OCI-LY3 (cell line): ENCODE measurements at regions not wholly inside any gene's neighbourhood (a gene's known extent, or its start where the extent isn't known, plus 50 kb on each side); places are given as distances from the start of the nearest gene placed in this dataset.
"Not testable (repeated sequence)": the region's sequence is repeated elsewhere in the genome, so short reads cannot be mapped to it uniquely, and the experiment has no call there.

Source experiments
- H2AFZ ChIP-seq: fragments of 200-600, 300-600 bp; shearing (Covaris generic); 2 replicates; pipeline ENCODE4 v1.6.0; 2014; ENCODE audit warnings: antibody characterized with exemption, low read depth, low read length
- H3K27ac ChIP-seq: fragments of 200-600, 300-600 bp; sonication (generic); 2 replicates; pipeline ENCODE4 v1.5.1; 2014; ENCODE audit warnings: mild to moderate bottlenecking, low read length, moderate library complexity, mixed read lengths
- H3K27me3 ChIP-seq: fragments of 200-600, 300-600 bp; sonication (generic); 2 replicates; pipeline ENCODE4 v1.6.1; 2014; ENCODE audit warnings: low read depth, low read length, mixed read lengths
- H3K36me3 ChIP-seq: fragments of 200-600, 300-600 bp; sonication (generic); replicated peaks from 2 replicates; pipeline ENCODE3; 2014; ENCODE audit warnings: low read depth, low read length, mixed read lengths
- H3K4me1 ChIP-seq: fragments of 300-600, 200-600 bp; sonication (generic); 2 replicates; pipeline ENCODE4 v1.6.1; 2014; ENCODE audit warnings: low read length, mixed read lengths
- H3K4me2 ChIP-seq: fragments of 200-600, 300-600 bp; sonication (generic); 2 replicates; pipeline ENCODE4 v1.6.1; 2014; ENCODE audit warnings: low read length, mixed read lengths
- H3K4me3 ChIP-seq: fragments of 300-600, 200-600 bp; sonication (generic); 2 replicates; pipeline ENCODE4 v1.5.1; 2014; ENCODE audit warnings: antibody characterized with exemption, mild to moderate bottlenecking, low read length, moderate library complexity
- H3K79me2 ChIP-seq: fragments of 300-600, 200-600 bp; shearing (Covaris generic); 2 replicates; pipeline ENCODE4 v1.6.1; 2014; ENCODE audit warnings: mild to moderate bottlenecking, low read length, mixed read lengths
- H3K9ac ChIP-seq: fragments of 300-600, 200-600 bp; shearing (Covaris generic); 2 replicates; pipeline ENCODE4 v1.6.0; 2014; ENCODE audit warnings: mild to moderate bottlenecking, low read length, moderate library complexity
- H3K9me3 ChIP-seq: fragments of 200-600, 300-600 bp; shearing (Covaris generic); 2 replicates; pipeline ENCODE4 v1.6.1; 2014; ENCODE audit warnings: low read length, mixed read lengths; ENCODE audit not compliant: insufficient read depth
- H4K20me1 ChIP-seq: fragments of 200-600, 300-600 bp; sonication (generic); 2 replicates; pipeline ENCODE4 v1.6.1; 2016; ENCODE audit warnings: low read length, mixed read lengths; ENCODE audit not compliant: insufficient read depth
- CTCF ChIP-seq: fragments of 200-600, 300-600 bp; sonication (generic); IDR thresholded peaks from 2 replicates; pipeline ENCODE4 v1.5.1; 2014; ENCODE audit warnings: antibody characterized with exemption, low read length, low read depth
- EZH2phosphoT487 ChIP-seq: fragments of 200-600 bp; shearing (Covaris generic); IDR thresholded peaks from 2 replicates; pipeline ENCODE4 v1.6.1; 2018; ENCODE audit warnings: antibody characterized with exemption, mixed run types, low read depth

- Histone ChIP-seq H2AFZ (no peak overlapping the region), H3K79me2 (no peaks in the 10 kb centered on the region), H3K27me3 (no peaks in the 10 kb centered on the region), H3K4me3 (no peak overlapping the region), H3K36me3 (no peaks in the 10 kb centered on the region), H3K9me3 (no peaks in the 10 kb centered on the region), H3K4me2 (no peak overlapping the region), H4K20me1 (no peaks in the 10 kb centered on the region), H3K9ac (no peak overlapping the region), H3K4me1 (peaks cover 14% of the 10 kb centered on the region), H3K27ac (no peak overlapping the region)
- TF ChIP-seq CTCF = no peak
- TF ChIP-seq EZH2phosphoT487 = no peak
Measured at GRCh38 chr22:17302616-17303015, 66.6 kb upstream of the CECR2 start.

DNA sequence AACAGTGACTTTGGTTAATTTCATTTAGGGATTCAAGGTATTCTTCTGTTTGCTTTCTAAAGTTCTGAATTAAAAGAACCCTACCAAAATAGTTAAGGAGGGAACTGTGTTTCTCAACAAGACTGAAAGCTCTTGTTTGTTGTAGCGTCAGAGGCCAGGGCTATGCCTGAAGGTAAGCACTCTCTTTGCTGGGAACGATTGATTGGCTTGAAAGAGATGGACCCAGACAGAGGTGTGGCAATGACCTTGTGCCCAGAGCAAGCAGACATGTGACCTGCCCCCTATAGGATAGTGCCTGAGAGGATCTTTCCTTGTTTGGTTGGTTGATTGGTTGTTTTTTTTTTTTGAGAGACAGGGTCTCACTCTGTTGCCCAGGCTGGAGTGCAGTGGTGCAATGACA is 68.3 kb upstream of the CECR2 start:
- Histone ChIP-seq H3K9me3 (no peaks in the 10 kb centered on the region), H3K27me3 (no peaks in the 10 kb centered on the region), H3K4me1 (peaks cover 14% of the 10 kb centered on the region), H4K20me1 (no peaks in the 10 kb centered on the region), H3K9ac (no peak overlapping the region), H3K4me3 (no peak overlapping the region), H3K4me2 (no peak overlapping the region), H3K36me3 (no peaks in the 10 kb centered on the region), H3K79me2 (no peaks in the 10 kb centered on the region), H3K27ac (no peak overlapping the region), H2AFZ (no peak overlapping the region)
- no peak for TF ChIP-seq CTCF
- no peak for TF ChIP-seq EZH2phosphoT487

- H4K20me1 ChIP-seq, H3K9me3 ChIP-seq, H2AFZ ChIP-seq, H3K4me2 ChIP-seq, H3K9ac ChIP-seq, H3K4me3 ChIP-seq, H3K4me1 ChIP-seq, H3K79me2 ChIP-seq, H3K36me3 ChIP-seq, H3K27ac ChIP-seq, H3K27me3 ChIP-seq: not testable (repeated sequence)
Measured at GRCh38 chr22:17298805-17299502, 70.3 kb upstream of the CECR2 start.

- Histone ChIP-seq H3K9me3 (no peaks in the 10 kb centered on the region), H3K36me3 (no peaks in the 10 kb centered on the region)
- TF ChIP-seq EZH2phosphoT487 (no peak), CTCF (no peak)
Measured at GRCh38 chr22:17285656-17286055, 66.4 kb upstream of the ADA2 start.

More at GRCh38 chr22:17285656-17286055, 66.4 kb upstream of the ADA2 start:
- H2AFZ ChIP-seq = no peak overlapping the region
- no peak overlapping the region for H3K9ac ChIP-seq
- H3K4me3 ChIP-seq = no peak overlapping the region
- no peaks in the 10 kb centered on the region for H4K20me1 ChIP-seq
- peaks cover 11% of the 10 kb centered on the region for H3K4me1 ChIP-seq
- peaks cover 4% of the 10 kb centered on the region; the same call in 1 of the 2 replicates for H3K27me3 ChIP-seq
- H3K4me2 ChIP-seq = no peak overlapping the region
- no peaks in the 10 kb centered on the region for H3K79me2 ChIP-seq
- no peak overlapping the region for H3K27ac ChIP-seq
